Caco-2 (cell line): ENCODE measurements at regions not wholly inside any gene's neighbourhood (a gene's known extent, or its start where the extent isn't known, plus 50 kb on each side); places are given as distances from the start of the nearest gene placed in this dataset.

Experiments
- BruUV-seq: library from RNA; stranded (reverse); fragments of 400-500 nt; replicated peaks from 2 replicates; lab custom pipeline; 2021; lab: Mats Ljungman, UMichigan
- CTCF ChIA-PET: fragments of 300-600 bp; sonication (Branson Sonifier 250); formaldehyde crosslinking; loops from one replicate; lab custom pipeline; 2022; ENCODE audit warnings: antibody characterized with exemption; lab: Charles Lee
- POLR2A ChIA-PET: fragments of 300-600 bp; sonication (Branson Sonifier 250); formaldehyde crosslinking; loops from one replicate; lab custom pipeline; 2022; ENCODE audit warnings: antibody characterized with exemption; lab: Charles Lee
- DNase-seq, 2 experiments: peaks; one replicate each; pipeline versions ENCODE4 v3.0.0 to v3.0.0-alpha.2; 2020 to 2022
- H3K27me3 ChIP-seq: replicated peaks from 2 replicates; pipeline ENCODE4 v1.6.0; 2011; ENCODE audit warnings: low read length; ENCODE audit not compliant: control insufficient read depth, insufficient read depth
- H3K36me3 ChIP-seq: 2 replicates; pipeline ENCODE4 v1.5.1; 2011; ENCODE audit warnings: low read length; ENCODE audit not compliant: control insufficient read depth, insufficient read depth
- H3K4me1 ChIP-seq: fragments of 250-450 bp; sonication (Bioruptor Pico); 2 replicates; pipeline ENCODE4 v1.5.1; 2020; ENCODE audit warnings: mild to moderate bottlenecking
- H3K4me3 ChIP-seq: 2 replicates; pipeline ENCODE4 v1.5.1; 2011; ENCODE audit warnings: low read depth, mild to moderate bottlenecking, control low read depth, low read length
- H3K9me3 ChIP-seq: fragments of 250-450 bp; sonication (Bioruptor Pico); 2 replicates; pipeline ENCODE4 v1.5.1; 2020; ENCODE audit warnings: mild to moderate bottlenecking, moderate library complexity
- H3K27ac Mint-ChIP-seq: one replicate; pipeline ENCODE4 v1.8.0; 2022; ENCODE audit warnings: mixed read lengths; ENCODE audit not compliant: unreplicated experiment
- H3K27me3 Mint-ChIP-seq: one replicate; pipeline ENCODE4 v1.8.0; 2022; ENCODE audit warnings: mixed read lengths; ENCODE audit not compliant: insufficient read depth, unreplicated experiment
- H3K36me3 Mint-ChIP-seq: one replicate; pipeline ENCODE4 v1.8.0; 2022; ENCODE audit warnings: mild to moderate bottlenecking, mixed read lengths; ENCODE audit not compliant: insufficient read depth, unreplicated experiment
- H3K4me1 Mint-ChIP-seq: one replicate; pipeline ENCODE4 v1.8.0; 2022; ENCODE audit warnings: low read depth, mixed read lengths; ENCODE audit not compliant: unreplicated experiment
- H3K4me3 Mint-ChIP-seq: one replicate; pipeline ENCODE4 v1.8.0; 2022; ENCODE audit warnings: mild to moderate bottlenecking, moderate library complexity, mixed read lengths; ENCODE audit not compliant: unreplicated experiment
- H3K9me3 Mint-ChIP-seq: one replicate; pipeline ENCODE4 v1.8.0; 2022; ENCODE audit warnings: mixed read lengths; ENCODE audit not compliant: unreplicated experiment
- intact Hi-C: fragments of 100-400 bp; cut with micrococcal nuclease; formaldehyde crosslinking; loops from one replicate; pipeline ENCODE4 v1.10.0; 2022; ENCODE audit not compliant: unreplicated experiment
- TF ChIP-seq, protein P1 (sequence below), 2 experiments: fragments of 200-600 bp in 1 of 2; IDR thresholded peaks; 1 replicate in 1 of 2; 2 replicates in 1 of 2; pipeline versions ENCODE4 v1.5.1 to v1.8.0; 2011 to 2022; ENCODE audit warnings: antibody characterized with exemption in 1 of 2, control low read depth in 1 of 2, inconsistent platforms in 1 of 2, low read depth in 1 of 2, low read length in 1 of 2, mild to moderate bottlenecking in 1 of 2, moderate library complexity in 1 of 2; ENCODE audit not compliant: insufficient read depth in 1 of 2, severe bottlenecking in 1 of 2, unreplicated experiment in 1 of 2

DNA sequence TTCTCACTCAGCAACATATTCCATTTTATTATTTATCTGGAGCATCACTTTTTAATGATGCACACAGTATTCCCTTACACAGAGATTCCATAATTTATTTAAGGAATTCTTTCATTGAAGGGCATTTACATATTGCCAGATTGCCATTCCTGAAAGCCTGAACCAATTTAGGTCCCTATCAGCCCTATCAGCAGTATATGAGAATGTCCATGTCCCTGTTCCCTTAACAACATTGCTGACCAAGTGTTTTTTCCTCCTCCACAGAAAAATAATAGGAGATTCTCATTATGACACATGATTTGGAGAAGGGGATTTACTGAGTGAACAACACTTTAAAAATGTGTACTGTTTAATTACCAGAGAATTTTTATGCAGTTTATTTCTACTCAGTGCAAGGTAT, 90.1 kb upstream of the PHOX2B start:
- Histone ChIP-seq H3K4me3 (no peak overlapping the region), H3K9me3 (no peaks in the 10 kb centered on the region), H3K4me1 (no peaks in the 10 kb centered on the region), H3K36me3 (no peaks in the 10 kb centered on the region), H3K27me3 (no peaks in the 10 kb centered on the region)
- Mint-ChIP-seq H3K4me1 (no peaks in the 10 kb centered on the region), H3K27ac (no peak overlapping the region), H3K9me3 (no peaks in the 10 kb centered on the region), H3K4me3 (no peak overlapping the region), H3K36me3 (no peaks in the 10 kb centered on the region), H3K27me3 (peaks cover 9% of the 10 kb centered on the region)
- CTCF ChIA-PET = no interaction called here
- intact Hi-C loops = no loop called here
- no peak for DNase-seq
- POLR2A ChIA-PET = no interaction called here
- TF ChIP-seq, protein P1, sequence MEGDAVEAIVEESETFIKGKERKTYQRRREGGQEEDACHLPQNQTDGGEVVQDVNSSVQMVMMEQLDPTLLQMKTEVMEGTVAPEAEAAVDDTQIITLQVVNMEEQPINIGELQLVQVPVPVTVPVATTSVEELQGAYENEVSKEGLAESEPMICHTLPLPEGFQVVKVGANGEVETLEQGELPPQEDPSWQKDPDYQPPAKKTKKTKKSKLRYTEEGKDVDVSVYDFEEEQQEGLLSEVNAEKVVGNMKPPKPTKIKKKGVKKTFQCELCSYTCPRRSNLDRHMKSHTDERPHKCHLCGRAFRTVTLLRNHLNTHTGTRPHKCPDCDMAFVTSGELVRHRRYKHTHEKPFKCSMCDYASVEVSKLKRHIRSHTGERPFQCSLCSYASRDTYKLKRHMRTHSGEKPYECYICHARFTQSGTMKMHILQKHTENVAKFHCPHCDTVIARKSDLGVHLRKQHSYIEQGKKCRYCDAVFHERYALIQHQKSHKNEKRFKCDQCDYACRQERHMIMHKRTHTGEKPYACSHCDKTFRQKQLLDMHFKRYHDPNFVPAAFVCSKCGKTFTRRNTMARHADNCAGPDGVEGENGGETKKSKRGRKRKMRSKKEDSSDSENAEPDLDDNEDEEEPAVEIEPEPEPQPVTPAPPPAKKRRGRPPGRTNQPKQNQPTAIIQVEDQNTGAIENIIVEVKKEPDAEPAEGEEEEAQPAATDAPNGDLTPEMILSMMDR (IDR thresholded peaks at IDR 0.05; ENCODE audit: insufficient read depth in 1 of 2, low read depth in 1 of 2, low read length in 1 of 2, severe bottlenecking in 1 of 2, unreplicated experiment in 1 of 2) = no peak
- no TSS peak for BruUV-seq

DNA sequence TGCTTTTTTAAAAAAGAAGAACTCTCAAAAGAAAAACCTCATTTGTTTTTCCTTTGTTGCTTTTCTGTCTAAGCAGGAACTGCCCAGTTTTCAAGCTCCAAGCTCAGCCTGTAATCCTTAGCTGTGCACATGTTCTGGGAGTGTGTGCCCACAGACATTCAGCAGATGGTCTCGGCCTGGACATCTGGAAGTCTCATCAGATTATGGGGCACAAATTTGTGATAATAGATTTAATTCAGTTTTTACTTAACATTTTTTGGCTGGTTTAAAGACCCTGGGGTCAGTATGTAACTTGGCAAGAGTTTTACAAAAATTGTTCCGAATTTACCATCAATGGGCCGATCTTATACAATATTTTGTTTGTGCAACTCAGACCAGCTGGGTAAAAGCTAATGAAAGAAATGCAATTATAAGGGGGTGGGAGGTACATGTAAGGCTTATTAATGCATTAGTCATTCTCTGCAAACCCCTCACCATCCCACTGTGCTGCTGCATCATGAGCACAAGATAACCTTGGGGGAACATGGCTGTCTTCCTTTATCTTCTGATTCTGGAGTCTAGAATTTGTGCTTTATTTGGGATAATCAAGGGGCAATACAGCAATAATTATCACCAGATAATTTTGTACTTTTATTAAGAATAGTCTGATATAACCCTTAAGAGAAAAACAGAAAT, 86.9 kb upstream of the PHOX2B start:
- Histone ChIP-seq H3K4me1 (no peaks in the 10 kb centered on the region), H3K27me3 (no peaks in the 10 kb centered on the region), H3K9me3 (no peaks in the 10 kb centered on the region), H3K4me3 (no peak overlapping the region), H3K36me3 (no peaks in the 10 kb centered on the region)
- intact Hi-C loops = no loop called here
- H3K4me3 Mint-ChIP-seq = no peak overlapping the region
- no peak overlapping the region for H3K27ac Mint-ChIP-seq
- no peak for DNase-seq
- no peaks in the 10 kb centered on the region for H3K36me3 Mint-ChIP-seq
- H3K27me3 Mint-ChIP-seq = peaks cover 6% of the 10 kb centered on the region
- TF ChIP-seq, protein P1 (IDR thresholded peaks at IDR 0.05; ENCODE audit: insufficient read depth in 1 of 2, low read depth in 1 of 2, low read length in 1 of 2, severe bottlenecking in 1 of 2, unreplicated experiment in 1 of 2) = no peak
- POLR2A ChIA-PET = no interaction called here
- H3K9me3 Mint-ChIP-seq = no peaks in the 10 kb centered on the region
- BruUV-seq = no TSS peak
- CTCF ChIA-PET = no interaction called here
- H3K4me1 Mint-ChIP-seq = no peaks in the 10 kb centered on the region

DNA sequence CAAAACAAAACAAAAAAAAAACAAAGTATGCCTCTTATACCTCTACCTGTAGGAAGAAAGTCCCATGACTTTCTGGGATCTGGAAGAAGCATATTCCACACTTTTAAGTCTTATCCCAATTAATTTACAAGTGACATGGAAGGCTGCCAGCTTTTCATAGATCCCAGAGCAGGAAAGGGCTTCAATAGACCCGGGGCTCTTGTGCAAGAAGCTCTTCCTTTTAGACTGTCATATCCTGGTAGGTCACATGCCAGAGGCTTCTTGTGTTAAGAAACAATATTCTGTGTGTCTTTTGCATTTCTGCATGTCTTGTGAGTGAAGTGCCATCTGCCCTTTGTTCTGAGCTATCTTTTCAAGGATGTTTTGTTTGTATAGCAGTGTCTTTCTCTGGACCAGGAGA, 84.4 kb upstream of the PHOX2B start:
- Mint-ChIP-seq H3K36me3 (no peaks in the 10 kb centered on the region), H3K4me3 (no peak overlapping the region), H3K4me1 (no peaks in the 10 kb centered on the region), H3K27ac (no peak overlapping the region), H3K27me3 (peaks cover 6% of the 10 kb centered on the region), H3K9me3 (no peaks in the 10 kb centered on the region)
- TF ChIP-seq, protein P1 (IDR thresholded peaks at IDR 0.05; ENCODE audit: insufficient read depth in 1 of 2, low read depth in 1 of 2, low read length in 1 of 2, severe bottlenecking in 1 of 2, unreplicated experiment in 1 of 2) = no peak
- H3K27me3 ChIP-seq = no peaks in the 10 kb centered on the region
- ChIA-PET POLR2A (no interaction called here), CTCF (no interaction called here)
- intact Hi-C loops = no loop called here
- H3K4me1 ChIP-seq = no peaks in the 10 kb centered on the region
- BruUV-seq = no TSS peak
- H3K36me3 ChIP-seq = no peaks in the 10 kb centered on the region
- no peaks in the 10 kb centered on the region for H3K9me3 ChIP-seq
- no peak for DNase-seq
- no peak overlapping the region for H3K4me3 ChIP-seq
